ENCODE measurements at regions not wholly inside any gene's neighbourhood (a gene's known extent, or its start where the extent isn't known, plus 50 kb on each side); places are given as distances from the start of the nearest gene placed in this dataset.
"Not testable (repeated sequence)": the region's sequence is repeated elsewhere in the genome, so short reads cannot be mapped to it uniquely, and the experiment has no call there.

DNA sequence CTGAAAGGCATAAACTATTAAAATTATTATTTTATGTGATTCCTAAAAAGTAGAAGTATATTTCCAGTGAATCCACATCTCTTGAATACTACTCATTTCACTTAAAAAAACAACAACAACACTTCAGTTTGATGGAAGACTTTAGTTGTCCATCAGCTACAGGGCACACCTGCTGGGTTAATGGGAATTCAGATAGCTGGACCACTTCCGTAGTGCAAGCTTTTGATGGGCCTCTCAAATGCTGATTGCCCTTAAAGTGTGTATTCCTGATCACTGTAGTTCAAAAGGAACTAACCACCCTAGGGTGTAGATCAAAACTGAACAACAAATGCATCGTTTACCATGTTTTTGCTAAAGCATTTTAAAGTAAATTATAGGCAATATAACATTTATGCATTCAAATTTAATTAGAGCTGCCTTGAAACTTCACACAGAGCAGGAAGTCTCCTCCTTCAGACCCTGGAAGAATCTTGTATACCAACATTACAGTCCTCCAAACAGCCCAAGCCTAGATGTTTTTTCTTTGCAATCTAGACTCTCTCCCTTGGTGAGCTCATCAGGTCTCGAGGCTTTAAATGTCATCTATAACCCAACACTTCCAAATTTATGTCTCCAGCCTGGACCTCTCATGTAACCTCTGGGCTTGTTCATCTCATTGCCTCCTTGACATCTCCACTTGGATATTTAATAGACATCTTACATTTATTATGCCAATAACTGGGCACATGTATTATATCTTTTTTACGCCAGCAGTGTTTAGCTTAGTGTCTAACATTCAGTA, 510.1 kb upstream of the SLC39A10 start:
- no peak for DNase-seq

DNA sequence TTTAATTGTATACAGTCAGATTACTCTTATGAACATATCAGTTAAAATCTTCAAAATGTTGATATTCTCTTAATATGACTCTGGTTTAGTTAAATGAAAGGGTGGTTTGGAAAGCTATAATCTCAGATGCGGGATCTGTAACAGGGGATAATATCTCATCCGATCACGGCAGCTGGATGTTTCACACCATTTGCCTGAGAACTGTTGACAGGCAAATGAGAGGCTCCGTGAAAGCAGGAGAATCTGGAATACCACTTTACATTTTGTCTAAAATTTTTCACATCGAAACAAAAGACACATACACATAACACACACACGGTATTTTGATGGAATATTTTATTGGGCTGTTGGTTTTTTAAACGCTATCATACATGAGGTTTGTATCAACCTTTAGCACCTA, 518.6 kb upstream of the SLC39A10 start:
- no peak for DNase-seq

DNA sequence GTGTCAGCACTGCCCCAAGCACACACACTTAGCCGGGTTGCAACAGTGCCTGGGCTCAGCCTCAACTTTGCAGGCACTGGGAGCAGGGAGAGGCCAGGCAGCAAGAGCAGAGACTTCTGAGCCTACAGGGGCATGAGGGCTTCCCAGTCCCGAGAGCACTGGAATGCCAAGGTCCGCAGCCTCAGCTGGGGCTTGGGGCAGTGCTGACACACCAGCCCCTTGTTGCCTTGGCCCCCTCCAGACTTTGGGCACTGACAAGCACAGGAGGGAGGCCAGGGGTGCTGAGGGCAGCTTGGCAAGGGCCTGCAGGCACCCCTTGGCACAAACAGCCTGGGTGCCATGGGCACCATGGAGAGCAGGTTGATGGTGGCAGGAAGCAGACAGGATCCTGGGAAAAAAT, 531.1 kb upstream of the SLC39A10 start:
- not testable (repeated sequence) for DNase-seq

DNA sequence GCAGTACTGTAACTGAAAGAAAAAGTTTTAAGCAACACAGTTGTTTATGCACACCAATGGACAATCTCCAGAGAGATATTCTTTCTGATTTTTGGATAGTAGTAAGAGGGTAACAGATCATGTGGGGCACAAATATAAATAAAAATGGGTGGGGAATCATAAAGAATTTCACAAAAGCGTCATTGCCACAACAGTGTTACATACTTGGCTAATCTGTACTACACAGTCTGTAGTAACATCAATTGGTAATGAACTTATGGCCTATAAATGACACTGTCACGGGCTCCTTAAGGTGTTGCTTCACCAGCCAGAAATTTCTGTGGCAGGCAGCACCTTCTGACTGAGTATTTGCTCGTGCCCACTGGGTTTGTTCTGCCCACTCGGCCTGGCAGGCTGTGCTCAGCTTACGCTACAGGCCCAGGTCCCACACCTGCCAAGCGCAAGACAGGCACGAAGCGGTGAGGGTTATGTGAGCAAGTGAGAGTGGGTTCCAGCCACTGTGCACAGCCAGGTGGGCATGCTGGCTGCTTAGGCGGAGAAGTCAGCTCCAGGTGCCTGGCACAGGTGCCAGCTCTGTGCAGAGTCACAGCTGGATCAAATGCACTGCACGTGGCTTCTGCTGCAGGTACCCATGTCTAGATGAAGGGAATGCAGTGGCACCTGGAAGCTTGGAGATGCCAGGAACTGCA, 532.5 kb upstream of the SLC39A10 start:
- no peak for DNase-seq

DNA sequence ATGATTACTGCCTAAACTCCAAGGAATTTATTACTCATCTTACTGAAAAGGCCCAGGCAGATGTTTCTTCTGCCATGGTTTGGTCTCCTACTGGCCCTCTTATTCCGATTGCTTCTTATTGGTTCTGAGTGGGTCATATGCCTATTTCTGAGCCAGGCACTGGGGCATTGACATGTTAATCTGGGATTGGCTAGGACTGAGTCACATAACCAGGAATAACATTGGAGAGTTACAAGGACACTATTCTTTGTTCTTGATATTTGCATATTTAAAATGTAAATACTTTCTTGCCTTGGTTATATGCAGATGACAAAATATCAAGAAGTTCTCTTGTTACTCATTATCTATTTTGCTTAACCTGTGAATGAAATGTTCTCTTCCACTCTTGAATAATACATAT, 534.4 kb upstream of the SLC39A10 start:
- DNase-seq, result no peak

DNA sequence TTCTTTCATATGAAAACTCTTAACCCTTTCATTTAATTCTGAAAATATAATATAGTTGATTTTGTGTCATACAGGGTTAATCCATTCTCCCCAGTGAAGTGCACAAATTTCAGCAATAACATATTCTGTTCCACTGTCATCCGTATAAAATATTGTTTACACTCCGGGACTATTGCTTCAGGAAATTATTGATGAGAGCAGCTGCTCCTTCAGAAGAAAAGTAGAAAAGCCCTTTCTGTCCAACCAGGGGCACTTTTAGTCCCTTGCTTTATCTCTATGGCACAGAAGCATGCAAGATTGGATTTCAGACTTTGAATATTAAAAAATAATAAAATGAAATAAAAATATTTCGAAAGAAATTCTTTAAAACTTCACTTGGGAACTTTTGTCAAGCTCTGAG, 535.7 kb upstream of the SLC39A10 start:
- no peak for DNase-seq

DNA sequence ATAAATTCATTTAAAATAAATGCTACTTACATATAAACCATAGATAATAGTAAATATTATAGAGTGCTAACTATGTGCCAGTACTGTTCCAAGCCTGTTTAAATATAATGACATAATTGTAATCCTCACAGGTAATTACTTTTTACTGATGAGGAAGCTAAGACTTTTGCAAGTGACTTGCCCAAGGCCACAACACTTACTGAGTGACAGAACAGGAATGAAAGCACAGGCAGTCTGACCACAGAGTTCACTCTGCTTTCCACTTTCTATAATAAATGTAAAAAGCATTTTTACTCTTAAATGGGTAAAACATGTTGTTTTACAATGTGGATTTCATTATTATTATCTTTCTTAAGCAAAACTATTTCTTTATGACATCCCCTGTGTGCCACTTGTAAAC, 537.8 kb upstream of the SLC39A10 start:
- DNase-seq, result no peak

DNA sequence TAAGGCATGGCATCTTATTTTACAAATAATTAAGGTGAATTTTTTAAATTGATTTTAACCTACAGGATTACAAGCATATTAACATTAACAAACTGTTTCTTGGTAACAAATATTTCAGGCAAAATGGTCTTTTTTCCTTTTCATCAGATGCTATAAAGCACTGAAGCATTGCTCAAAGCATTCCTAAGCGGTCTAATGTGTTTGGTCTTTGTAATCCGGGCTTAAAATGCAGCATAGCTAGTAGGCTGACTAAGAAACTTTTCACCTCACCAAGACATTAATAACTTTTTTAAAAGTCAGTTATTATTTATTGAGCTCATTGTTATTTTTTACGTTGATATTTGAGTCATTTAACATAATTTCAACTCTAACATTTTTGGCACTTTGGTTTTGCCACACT, 538.8 kb upstream of the SLC39A10 start:
- no peak for DNase-seq

DNA sequence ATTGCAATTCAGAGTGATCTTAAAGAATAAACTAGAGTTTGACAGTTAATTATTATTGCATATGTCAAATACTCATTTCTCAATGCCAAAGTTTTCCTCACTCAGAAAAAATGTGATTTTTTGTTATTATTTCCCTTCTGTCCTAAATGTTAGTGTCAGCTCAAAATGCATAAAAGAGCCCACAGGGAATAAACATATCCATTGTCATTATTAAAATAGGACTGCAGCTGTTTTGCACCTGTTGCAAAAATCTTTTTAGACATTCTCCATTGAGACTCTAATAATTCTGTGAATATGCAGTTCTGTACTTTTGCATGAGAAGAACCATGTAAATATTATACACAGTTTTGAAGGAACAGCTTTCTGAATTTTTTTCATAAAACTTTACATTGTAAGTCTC, 540.0 kb upstream of the SLC39A10 start:
- DNase-seq, result no peak

DNA sequence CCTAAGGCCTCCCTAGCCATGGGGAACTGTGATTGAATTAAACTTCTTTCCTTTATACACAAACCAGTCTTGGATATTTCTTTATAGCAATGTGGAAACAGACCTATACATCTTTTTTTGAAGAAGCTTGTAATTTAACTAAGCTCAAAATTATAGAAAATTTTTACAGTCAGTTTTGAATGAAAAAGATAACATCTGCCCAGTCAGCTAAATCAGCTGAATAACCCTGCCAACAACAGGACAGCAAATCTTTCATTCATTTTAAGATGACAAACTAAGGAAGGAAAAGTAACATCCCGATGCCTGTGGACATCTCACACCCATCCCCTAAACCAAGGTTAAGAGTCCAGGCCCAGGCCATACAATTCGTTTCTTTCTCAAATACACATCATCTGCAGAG, 541.3 kb upstream of the SLC39A10 start:
- DNase-seq, result no peak

DNA sequence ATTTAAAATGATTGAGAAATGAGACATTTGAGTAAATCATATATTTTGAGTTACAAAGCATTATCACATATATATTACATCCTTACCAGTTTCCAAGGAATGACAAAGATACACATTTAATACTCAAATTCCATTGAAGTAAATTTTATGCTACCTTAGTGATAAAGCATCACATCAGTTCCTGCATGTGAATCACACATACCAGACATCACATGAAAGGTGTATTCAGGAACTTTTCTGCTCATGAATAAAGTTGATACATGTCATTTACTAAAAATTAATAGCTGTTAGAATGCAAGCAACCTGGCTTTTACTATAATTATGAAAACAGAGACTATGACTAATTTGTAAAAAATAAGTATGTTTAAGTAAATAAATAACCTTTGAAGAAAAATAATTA, 548.8 kb upstream of the SLC39A10 start:
- no peak for DNase-seq

DNA sequence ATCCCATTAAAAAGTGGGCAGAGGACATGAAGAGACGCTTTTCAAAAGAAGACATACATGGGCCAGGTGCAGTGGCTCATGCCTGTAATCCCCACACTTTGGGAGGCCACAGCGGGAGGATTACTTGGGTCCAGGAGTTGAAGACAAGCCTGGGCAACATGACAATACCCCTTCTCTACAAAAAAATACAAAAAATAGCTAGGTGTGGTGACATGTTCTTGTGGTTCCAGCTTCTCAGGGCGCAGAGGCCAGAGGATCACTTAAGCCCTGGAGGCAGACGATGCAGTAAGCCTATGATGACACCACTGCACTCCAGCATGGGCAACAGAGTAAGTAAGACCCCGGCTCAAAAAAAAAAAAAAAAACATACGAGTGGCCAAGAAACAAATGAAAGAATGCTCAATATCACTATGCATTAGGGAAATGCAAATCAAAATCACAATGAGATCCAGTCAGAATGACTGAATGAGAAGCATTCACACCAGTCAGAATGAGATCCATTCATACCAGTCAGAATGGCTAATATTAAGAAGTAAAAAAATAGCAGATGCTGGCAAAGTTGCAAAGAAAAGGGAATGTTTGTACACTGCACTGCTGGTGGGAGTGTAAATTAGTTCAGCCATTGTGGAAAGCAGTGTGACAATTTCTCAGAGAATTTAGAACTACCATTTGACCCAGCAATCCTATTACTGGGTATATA, 550.2 kb upstream of the SLC39A10 start:
- no peak for DNase-seq

DNA sequence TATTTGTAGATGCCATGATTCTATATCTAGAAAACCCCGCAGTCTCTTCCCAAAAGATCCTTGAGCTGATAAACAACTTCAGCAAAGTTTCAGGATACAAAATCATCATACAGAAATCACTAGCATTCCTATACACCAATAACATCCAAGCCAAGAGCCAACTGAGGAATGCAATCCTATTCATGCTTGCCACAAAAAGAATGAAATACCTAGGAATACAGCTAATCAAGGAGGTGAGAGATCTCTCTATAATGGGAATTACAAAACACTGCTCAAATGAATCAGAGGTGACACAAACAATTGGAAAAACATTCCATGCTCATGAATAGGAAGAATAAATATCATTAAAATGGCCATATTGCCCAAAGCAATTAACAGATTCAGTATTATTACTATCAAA, 551.4 kb upstream of the SLC39A10 start:
- no peak for DNase-seq

DNA sequence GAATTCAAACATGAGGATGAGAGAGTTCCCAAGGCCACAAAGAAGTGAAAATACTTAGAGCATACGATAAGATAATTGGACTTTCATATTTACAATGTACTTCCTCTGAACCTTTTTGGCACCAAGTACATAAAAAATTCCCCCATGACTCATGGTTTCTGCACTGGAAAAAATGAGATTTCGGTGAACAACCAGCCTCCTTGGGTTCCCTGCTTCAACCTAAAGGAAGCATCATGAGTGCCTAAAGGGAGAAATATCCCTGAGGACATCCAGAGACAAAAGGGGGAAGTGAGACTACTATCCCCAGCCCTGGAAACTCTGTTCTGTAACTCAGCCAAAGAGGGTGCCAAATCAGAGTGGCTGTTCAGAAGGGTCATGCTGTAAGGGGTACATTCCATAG, 562.7 kb upstream of the SLC39A10 start:
- DNase-seq, result peak; percentile 4

DNA sequence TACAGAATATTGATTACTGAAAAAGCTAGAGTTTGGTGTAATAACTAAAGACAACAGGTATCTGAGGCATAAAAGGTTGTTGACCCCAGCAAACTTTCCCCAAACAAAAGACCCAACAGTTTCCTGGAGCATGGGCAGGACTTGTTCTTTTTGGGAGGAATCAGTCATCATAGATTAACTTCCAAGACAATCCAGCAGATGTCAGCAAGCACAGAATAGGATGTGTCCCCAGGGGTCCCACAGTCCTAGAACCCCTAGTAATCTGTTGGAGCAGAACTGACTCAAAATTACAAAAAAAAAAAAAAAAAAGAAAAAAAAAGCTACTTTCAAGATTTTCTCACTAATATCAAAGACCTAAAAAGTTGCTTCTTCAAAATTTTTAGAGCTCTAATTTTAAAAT, 564.7 kb upstream of the SLC39A10 start:
- no peak for DNase-seq

DNA sequence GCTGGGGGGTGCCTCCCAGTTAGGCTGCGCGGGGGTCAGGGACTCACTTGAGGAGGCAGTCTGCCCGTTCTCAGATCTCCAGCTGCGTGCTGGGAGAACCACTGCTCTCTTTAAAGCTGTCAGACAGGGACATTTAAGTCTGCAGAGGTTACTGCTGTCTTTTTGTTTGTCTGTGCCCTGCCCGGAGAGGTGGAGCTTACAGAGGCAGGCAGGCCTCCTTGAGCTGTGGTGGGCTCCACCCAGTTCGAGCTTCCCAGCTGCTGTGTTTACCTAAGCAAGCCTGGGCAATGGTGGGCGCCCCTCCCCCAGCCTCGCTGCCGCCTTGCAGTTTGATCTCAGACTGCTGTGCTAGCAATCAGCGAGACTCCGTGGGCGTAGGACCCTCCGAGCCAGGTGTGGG, 584.2 kb upstream of the SLC39A10 start:
- not testable (repeated sequence) for DNase-seq

DNA sequence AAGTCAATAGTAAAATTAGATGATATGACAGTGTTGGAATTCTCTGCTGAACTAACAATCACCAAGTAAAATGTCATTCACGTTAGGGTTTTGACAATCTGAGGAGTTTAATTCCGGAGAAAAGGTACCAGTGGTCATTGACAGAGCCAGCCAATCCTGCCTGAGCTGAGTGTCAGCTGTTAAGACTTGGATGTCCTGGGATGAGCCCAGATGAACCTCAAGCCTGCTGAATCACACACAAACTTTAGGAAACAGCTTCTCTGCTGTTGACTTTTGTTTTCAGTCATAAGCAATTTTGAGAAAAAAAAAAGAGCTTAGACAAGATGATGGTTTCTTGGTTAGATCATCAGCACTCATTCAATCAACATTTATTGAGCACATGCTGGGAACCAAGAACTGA, 600.0 kb upstream of the SLC39A10 start:
- no peak for DNase-seq

DNA sequence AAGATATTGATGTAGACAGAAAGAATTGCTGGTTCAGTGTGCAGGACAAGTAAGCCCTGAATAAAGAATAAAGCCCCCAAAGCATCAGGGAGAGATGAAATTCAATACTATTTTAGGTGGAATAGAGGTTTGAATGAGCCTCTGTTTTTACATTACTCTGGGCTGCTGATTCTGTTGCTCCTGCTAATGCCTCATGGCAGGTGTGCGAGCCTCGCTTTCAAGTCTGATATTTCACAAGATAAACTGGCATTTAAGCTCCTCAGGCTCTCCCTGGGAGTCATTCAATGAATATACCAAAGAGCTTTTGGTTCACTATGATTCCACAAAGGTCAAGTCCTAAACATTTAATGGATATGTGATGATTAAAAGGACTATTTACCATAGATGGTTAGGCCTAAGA, 601.0 kb upstream of the SLC39A10 start:
- DNase-seq, result no peak

DNA sequence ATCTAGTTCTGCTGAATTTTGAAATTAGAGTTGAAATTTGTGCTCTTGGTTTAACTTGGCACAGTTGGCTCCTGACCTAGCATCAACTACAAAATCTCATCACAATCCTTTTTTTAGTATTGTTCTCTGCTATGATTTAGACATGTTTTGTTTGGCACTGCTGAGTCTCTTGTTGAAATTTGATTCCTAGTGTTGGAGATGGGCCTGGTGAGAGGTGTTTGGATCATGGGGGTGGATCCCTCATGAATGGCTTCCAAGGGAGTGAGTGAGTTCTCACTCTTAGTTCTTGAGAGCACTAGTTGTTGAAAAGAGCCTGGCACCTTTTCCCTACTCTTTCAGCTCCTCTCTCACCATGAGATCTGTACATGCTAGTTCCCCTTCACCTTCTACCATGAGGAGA, 605.6 kb upstream of the SLC39A10 start:
- no peak for DNase-seq

DNA sequence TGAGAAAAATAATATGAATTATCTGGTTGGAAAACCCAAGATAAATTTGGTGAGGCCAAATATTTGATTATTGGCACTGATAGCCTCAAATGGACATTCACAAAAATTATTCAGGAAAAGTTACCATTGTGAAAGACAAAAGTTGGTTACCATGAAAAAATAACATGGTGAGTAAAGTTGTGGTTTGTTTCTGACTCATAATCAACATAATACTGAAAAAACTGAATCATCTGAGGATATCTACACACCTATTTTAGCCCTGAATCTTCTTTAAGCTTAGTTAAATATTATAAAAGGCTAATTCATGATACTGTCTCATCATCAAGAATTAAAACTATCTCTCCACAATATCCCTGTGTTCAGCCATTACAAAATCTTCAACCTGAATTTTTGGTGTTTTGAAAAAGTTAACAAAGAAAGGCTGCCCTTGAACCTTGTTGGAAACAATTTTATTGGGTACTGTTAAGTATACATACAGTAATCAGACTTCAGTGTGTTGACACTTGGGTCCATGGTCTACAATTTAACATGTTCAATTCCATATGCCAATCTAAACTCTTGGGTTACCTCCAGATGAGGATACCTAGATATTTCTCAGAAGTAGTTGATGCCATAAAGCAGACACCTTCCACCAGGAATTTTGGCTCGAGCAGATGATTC, 607.5 kb upstream of the SLC39A10 start:
- no peak for DNase-seq

DNA sequence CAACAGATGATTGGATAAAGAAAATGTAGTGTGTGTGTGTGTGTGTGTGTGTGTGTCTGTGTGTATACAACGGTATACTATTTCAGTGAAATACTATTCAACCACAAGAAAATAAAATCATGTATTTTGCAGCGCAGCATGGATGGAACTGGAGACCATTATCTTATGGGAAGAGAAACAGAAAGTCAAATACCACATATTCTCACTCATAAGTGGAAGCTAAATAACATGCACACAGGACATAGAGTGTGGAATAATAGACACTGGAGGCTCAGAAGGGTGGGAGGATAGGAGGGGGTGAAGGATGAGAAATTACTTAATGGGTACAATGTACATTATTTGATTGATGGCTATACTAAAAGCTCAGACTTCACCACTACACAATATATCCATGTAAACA, 609.1 kb upstream of the SLC39A10 start:
- DNase-seq, result no peak

DNA sequence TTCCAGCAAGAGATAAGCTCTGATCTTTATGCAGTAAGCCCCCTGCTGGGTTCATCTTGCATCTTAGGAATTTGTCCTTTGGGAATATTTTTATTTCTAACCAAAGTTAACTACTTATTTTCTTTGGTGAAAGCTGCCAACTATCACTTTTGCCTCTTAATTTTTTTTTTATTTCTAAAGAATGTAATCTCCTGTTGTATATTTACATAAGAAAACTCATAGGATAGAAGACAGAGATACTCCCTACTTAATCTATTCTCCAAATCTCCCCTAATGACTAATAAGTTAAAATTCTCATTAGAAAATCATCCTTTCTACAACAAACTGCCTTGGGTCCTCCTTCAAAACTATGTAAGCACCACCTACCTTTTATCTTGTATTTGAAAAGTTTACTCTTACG, 612.2 kb upstream of the SLC39A10 start:
- DNase-seq, result no peak

DNA sequence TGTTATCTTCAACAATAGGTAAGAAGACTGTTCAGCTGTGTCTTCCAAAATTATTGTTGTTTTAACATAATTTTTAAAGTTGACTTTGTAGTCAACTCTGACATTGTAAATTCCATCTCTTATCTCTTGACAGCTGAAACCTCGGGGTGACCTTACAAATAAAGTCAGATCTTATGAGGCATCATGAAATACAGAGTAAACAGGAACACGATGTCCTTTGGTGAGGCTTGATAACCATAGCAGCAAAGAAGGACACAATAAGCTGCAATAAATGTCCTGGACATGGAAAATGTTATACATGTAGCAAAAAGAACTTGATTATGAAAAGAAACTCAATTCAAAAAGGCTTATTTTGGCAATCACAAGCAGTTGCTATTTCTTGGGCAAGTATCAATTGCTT, 618.9 kb upstream of the SLC39A10 start:
- no peak for DNase-seq

DNA sequence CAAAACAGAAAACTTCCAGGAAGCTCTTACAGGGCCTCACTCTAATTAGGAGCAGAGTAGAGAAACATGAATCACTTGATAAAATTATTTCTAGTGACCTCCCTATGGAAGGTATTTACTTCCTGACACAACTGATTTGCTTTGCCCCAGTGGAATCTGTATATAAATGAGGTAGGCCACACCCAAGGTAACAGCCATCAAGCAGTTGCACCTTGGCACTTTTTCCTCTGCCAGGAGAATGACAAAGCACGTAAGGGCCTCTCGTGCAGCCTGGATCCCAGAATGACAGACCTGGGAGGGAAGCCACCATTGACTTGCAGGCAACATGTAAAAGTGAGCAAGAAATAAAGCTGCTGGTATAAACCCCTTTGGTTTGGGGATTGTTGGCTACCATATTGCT, 620.0 kb upstream of the SLC39A10 start:
- no peak for DNase-seq
